ENCODE measurements at regions not wholly inside any gene's neighbourhood (a gene's known extent, or its start where the extent isn't known, plus 50 kb on each side); places are given as distances from the start of the nearest gene placed in this dataset.
A peak's percentile ranks its signal among the peaks of the same experiment; 100 is the strongest.
"Not testable (repeated sequence)": the region's sequence is repeated elsewhere in the genome, so short reads cannot be mapped to it uniquely, and the experiment has no call there.

- no peak for DNase-seq (ENCODE audit: low spot score)
Observed at GRCh38 chr22:23394525-23395326, 185.4 kb downstream of the IGLL1 start.

- no peak for DNase-seq (ENCODE audit: low spot score)
Observed at GRCh38 chr22:23393721-23394320, 186.3 kb downstream of the IGLL1 start.

- DNase-seq (ENCODE audit: low spot score), result not testable (repeated sequence)
Observed at GRCh38 chr22:23393199-23393598, 186.9 kb downstream of the IGLL1 start.

GRCh38 chr22:23392420-23393121 lies 187.5 kb downstream of the IGLL1 start:
- DNase-seq (ENCODE audit: low spot score), result no peak

GRCh38 chr22:23391022-23391421 lies 189.1 kb downstream of the IGLL1 start:
- DNase-seq (ENCODE audit: low spot score), result no peak

GRCh38 chr22:23389271-23390071 lies 190.6 kb downstream of the IGLL1 start:
- DNase-seq (ENCODE audit: low spot score), result no peak

- DNase-seq (ENCODE audit: low spot score), result no peak
Observed at GRCh38 chr22:23388517-23388890, 191.6 kb downstream of the IGLL1 start.

GRCh38 chr22:23387827-23388516 lies 192.1 kb downstream of the IGLL1 start:
- DNase-seq (ENCODE audit: low spot score), result no peak

- no peak for DNase-seq (ENCODE audit: low spot score)
Observed at GRCh38 chr22:23386822-23387580, 193.1 kb downstream of the IGLL1 start.

GRCh38 chr22:23385678-23386631 lies 194.1 kb downstream of the IGLL1 start:
- peak; percentile 98 for DNase-seq (ENCODE audit: low spot score)

- no peak for DNase-seq (ENCODE audit: low spot score)
Observed at GRCh38 chr22:23384923-23385677, 195.0 kb downstream of the IGLL1 start.

- DNase-seq (ENCODE audit: low spot score), result no peak
Observed at GRCh38 chr22:23384431-23384830, 195.7 kb downstream of the IGLL1 start.

GRCh38 chr22:23383491-23384361 lies 196.4 kb downstream of the IGLL1 start:
- DNase-seq (ENCODE audit: low spot score), result no peak

GRCh38 chr22:23382428-23383218 lies 197.5 kb downstream of the IGLL1 start:
- DNase-seq (ENCODE audit: low spot score), result no peak

- DNase-seq (ENCODE audit: low spot score), result no peak
Observed at GRCh38 chr22:23381661-23382427, 198.2 kb downstream of the IGLL1 start.

- no peak for DNase-seq (ENCODE audit: low spot score)
Observed at GRCh38 chr22:23380911-23381310, 199.2 kb downstream of the IGLL1 start.

GRCh38 chr22:23380230-23380573 lies 199.9 kb downstream of the IGLL1 start:
- no peak for DNase-seq (ENCODE audit: low spot score)

Measured in HuH-7.5 (cell line).